Neural cell (in vitro differentiated cells): ENCODE measurements at regions not wholly inside any gene's neighbourhood (a gene's known extent, or its start where the extent isn't known, plus 50 kb on each side); places are given as distances from the start of the nearest gene placed in this dataset.

Source experiments
- H2AFZ ChIP-seq: fragments of 200-600, 300-800 bp; sonication (generic), shearing (Covaris generic); 2 replicates; pipeline ENCODE4 v1.6.0; 2014; ENCODE audit warnings: low read depth, mild to moderate bottlenecking, antibody characterized with exemption, low read length, moderate library complexity
- H3F3A ChIP-seq: fragments of 200-600 bp; shearing (Covaris generic); 2 replicates; pipeline ENCODE4 v1.6.1; 2016; ENCODE audit warnings: mild to moderate bottlenecking, moderate library complexity, mixed read lengths, antibody characterized with exemption, low read length; ENCODE audit not compliant: insufficient read depth, poor library complexity, severe bottlenecking
- H3K27ac ChIP-seq: fragments of 200-600, 300-800 bp; sonication (generic), shearing (Covaris generic); 2 replicates; pipeline ENCODE4 v1.5.1; 2014; ENCODE audit warnings: mild to moderate bottlenecking, low read length, moderate library complexity
- H3K27me3 ChIP-seq: fragments of 300-800, 200-600 bp; sonication (generic), shearing (Covaris generic); 2 replicates; pipeline ENCODE4 v1.6.0; 2014; ENCODE audit warnings: mild to moderate bottlenecking, low read depth, low read length, moderate library complexity; ENCODE audit not compliant: insufficient read depth
- H3K36me3 ChIP-seq: fragments of 300-800, 200-600 bp; sonication (generic), shearing (Covaris generic); 2 replicates; pipeline ENCODE4 v1.5.1; 2014; ENCODE audit warnings: mild to moderate bottlenecking, antibody characterized with exemption, low read length, moderate library complexity; ENCODE audit not compliant: insufficient read depth
- H3K4me2 ChIP-seq: fragments of 300-800, 200-600 bp; sonication (generic), shearing (Covaris generic); 2 replicates; pipeline ENCODE4 v1.6.0; 2014; ENCODE audit warnings: mild to moderate bottlenecking, low read length
- H3K4me3 ChIP-seq: fragments of 300-800, 200-600 bp; sonication (generic), shearing (Covaris generic); 2 replicates; pipeline ENCODE4 v1.5.1; 2014; ENCODE audit warnings: mild to moderate bottlenecking, low read length, moderate library complexity
- H3K79me2 ChIP-seq: fragments of 200-600 bp; shearing (Covaris generic); replicated peaks from 2 replicates; pipeline ENCODE4 v1.6.0; 2014; ENCODE audit warnings: mild to moderate bottlenecking, low read length, moderate library complexity; ENCODE audit not compliant: insufficient read depth
- H3K9ac ChIP-seq: fragments of 300-800, 200-600 bp; sonication (generic), shearing (Covaris generic); 2 replicates; pipeline ENCODE4 v1.6.1; 2016; ENCODE audit warnings: mild to moderate bottlenecking, low read length, mixed read lengths
- H3K9me2 ChIP-seq: fragments of 200-600 bp; shearing (Covaris generic); 2 replicates; pipeline ENCODE4 v1.6.1; 2016; ENCODE audit warnings: mild to moderate bottlenecking, low read length, mixed read lengths; ENCODE audit not compliant: insufficient read depth
- H3K9me3 ChIP-seq: fragments of 200-600, 300-800 bp; sonication (generic), shearing (Covaris generic); 2 replicates; pipeline ENCODE4 v1.6.1; 2016; ENCODE audit warnings: mild to moderate bottlenecking, mixed run types, low read length, moderate library complexity, mixed read lengths
- H4K20me1 ChIP-seq: fragments of 200-600 bp; shearing (Covaris generic); 2 replicates; pipeline ENCODE4 v1.6.1; 2016; ENCODE audit warnings: mild to moderate bottlenecking, mixed run types; ENCODE audit not compliant: insufficient read depth
- EP300 ChIP-seq: fragments of 450-650 bp; conservative IDR thresholded peaks from 2 replicates; pipeline ENCODE4 v1.6.1; 2014; ENCODE audit warnings: antibody characterized with exemption, mild to moderate bottlenecking, moderate library complexity; ENCODE audit not compliant: poor library complexity, severe bottlenecking
- EZH2 ChIP-seq: fragments of 200-600, 300-800 bp; shearing (Covaris generic), sonication (generic); IDR thresholded peaks from 2 replicates; pipeline ENCODE4 v1.6.1; 2014; ENCODE audit warnings: antibody characterized with exemption, low read length, borderline replicate concordance, mild to moderate bottlenecking; ENCODE audit not compliant: insufficient read depth, poor library complexity, severe bottlenecking
- MXI1 ChIP-seq: fragments of 450-650 bp; conservative IDR thresholded peaks from 2 replicates; pipeline ENCODE4 v1.6.1; 2014; ENCODE audit warnings: antibody characterized with exemption, mild to moderate bottlenecking; ENCODE audit not compliant: poor library complexity, severe bottlenecking
- POLR2AphosphoS5 ChIP-seq: IDR thresholded peaks from 2 replicates; pipeline ENCODE4 v1.6.1; 2012
- RAD21 ChIP-seq: fragments of 450-650 bp; conservative IDR thresholded peaks from 2 replicates; pipeline ENCODE4 v1.6.1; 2014; ENCODE audit warnings: antibody characterized with exemption, mild to moderate bottlenecking, moderate library complexity
- SMC3 ChIP-seq: fragments of 450-650 bp; conservative IDR thresholded peaks from 2 replicates; pipeline ENCODE4 v1.6.1; 2014; ENCODE audit warnings: antibody characterized with exemption, mild to moderate bottlenecking, moderate library complexity; ENCODE audit not compliant: poor library complexity
- TAF1 ChIP-seq: IDR thresholded peaks from 2 replicates; pipeline ENCODE4 v1.6.1; 2012; ENCODE audit warnings: low read depth
- TF ChIP-seq, protein P1 (sequence below): IDR thresholded peaks from 2 replicates; pipeline ENCODE4 v1.6.1; 2012; ENCODE audit warnings: borderline replicate concordance
- TF ChIP-seq, protein P2 (sequence below): fragments of 450-650 bp; IDR thresholded peaks from 2 replicates; pipeline ENCODE4 v1.5.1; 2014; ENCODE audit warnings: antibody characterized with exemption, mild to moderate bottlenecking, moderate library complexity; ENCODE audit not compliant: poor library complexity, severe bottlenecking

DNA sequence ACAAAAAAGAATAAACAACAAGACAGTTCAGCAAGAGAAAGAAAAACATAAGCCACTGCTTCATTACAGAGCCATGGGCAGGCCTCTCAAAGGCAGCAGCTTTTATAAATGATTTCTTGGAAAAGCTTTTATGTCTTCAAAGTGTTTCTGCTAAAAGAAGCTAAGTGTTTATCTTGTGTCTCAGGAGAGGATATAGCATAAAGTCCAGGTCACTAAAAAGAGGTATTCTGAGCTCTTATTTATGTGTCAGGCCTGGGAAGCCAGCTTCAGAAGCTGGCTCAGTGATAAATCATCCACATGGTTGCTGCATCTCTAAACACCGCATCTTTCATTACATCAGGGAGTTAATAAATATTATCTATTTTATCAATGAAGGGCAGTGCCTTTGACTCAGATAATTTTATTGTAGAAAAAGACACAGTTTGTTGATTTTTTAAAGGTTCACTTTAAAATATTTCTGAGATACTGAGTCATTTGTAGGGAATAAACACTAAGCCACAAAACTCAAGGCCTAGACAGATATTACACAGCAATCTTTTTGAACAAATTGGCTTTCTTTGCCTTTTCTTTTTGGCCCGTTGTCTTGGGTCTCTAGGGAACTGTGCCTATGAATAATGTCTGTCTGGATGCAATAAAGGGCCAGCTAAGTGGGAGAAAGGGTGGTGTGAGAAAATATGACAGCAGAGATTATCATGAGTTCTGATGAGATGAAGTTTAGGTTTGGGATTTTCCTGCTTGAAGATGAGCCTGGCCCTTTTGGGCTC lies 1086.6 kb downstream of the UQCRFS1 start:
- H3K9me2 ChIP-seq, result no peaks in the 10 kb centered on the region
- H3K27ac ChIP-seq, result no peak overlapping the region
- H3K4me2 ChIP-seq, result no peak overlapping the region
- H3K36me3 ChIP-seq, result no peaks in the 10 kb centered on the region
- H3K9ac ChIP-seq, result no peak overlapping the region
- no peak for TF ChIP-seq TAF1
- no peak for TF ChIP-seq RAD21
- TF ChIP-seq, protein P1, sequence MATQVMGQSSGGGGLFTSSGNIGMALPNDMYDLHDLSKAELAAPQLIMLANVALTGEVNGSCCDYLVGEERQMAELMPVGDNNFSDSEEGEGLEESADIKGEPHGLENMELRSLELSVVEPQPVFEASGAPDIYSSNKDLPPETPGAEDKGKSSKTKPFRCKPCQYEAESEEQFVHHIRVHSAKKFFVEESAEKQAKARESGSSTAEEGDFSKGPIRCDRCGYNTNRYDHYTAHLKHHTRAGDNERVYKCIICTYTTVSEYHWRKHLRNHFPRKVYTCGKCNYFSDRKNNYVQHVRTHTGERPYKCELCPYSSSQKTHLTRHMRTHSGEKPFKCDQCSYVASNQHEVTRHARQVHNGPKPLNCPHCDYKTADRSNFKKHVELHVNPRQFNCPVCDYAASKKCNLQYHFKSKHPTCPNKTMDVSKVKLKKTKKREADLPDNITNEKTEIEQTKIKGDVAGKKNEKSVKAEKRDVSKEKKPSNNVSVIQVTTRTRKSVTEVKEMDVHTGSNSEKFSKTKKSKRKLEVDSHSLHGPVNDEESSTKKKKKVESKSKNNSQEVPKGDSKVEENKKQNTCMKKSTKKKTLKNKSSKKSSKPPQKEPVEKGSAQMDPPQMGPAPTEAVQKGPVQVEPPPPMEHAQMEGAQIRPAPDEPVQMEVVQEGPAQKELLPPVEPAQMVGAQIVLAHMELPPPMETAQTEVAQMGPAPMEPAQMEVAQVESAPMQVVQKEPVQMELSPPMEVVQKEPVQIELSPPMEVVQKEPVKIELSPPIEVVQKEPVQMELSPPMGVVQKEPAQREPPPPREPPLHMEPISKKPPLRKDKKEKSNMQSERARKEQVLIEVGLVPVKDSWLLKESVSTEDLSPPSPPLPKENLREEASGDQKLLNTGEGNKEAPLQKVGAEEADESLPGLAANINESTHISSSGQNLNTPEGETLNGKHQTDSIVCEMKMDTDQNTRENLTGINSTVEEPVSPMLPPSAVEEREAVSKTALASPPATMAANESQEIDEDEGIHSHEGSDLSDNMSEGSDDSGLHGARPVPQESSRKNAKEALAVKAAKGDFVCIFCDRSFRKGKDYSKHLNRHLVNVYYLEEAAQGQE, result no peak
- TF ChIP-seq EP300, result no peak
- TF ChIP-seq, protein P2, sequence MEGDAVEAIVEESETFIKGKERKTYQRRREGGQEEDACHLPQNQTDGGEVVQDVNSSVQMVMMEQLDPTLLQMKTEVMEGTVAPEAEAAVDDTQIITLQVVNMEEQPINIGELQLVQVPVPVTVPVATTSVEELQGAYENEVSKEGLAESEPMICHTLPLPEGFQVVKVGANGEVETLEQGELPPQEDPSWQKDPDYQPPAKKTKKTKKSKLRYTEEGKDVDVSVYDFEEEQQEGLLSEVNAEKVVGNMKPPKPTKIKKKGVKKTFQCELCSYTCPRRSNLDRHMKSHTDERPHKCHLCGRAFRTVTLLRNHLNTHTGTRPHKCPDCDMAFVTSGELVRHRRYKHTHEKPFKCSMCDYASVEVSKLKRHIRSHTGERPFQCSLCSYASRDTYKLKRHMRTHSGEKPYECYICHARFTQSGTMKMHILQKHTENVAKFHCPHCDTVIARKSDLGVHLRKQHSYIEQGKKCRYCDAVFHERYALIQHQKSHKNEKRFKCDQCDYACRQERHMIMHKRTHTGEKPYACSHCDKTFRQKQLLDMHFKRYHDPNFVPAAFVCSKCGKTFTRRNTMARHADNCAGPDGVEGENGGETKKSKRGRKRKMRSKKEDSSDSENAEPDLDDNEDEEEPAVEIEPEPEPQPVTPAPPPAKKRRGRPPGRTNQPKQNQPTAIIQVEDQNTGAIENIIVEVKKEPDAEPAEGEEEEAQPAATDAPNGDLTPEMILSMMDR, result no peak
- no peak for TF ChIP-seq POLR2AphosphoS5
- TF ChIP-seq EZH2, result no peak
- TF ChIP-seq SMC3, result no peak
- no peaks in the 10 kb centered on the region for H3F3A ChIP-seq
- no peak overlapping the region for H2AFZ ChIP-seq
- no peaks in the 10 kb centered on the region for H3K79me2 ChIP-seq
- no peaks in the 10 kb centered on the region for H3K27me3 ChIP-seq
- no peaks in the 10 kb centered on the region for H4K20me1 ChIP-seq
- no peaks in the 10 kb centered on the region for H3K9me3 ChIP-seq
- H3K4me3 ChIP-seq, result no peak overlapping the region

DNA sequence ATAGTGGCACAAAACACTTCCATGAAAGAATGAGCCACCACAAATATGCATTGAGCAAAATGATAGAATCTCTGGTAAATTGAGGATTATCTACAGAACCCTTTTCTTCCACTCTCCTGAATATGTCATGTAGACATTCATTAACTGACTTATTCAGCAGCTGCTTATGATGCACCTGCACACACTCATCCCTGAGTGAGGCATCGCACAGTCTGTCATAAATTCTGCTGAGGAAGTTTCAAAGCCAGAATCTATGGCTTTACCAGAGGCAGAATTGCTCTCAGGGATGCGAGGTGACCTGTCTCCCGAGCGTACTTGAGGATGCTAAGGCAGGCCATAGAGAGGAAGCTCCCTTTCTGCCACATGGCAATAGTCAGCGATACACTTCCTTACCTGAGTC lies 1090.2 kb downstream of the UQCRFS1 start:
- no peaks in the 10 kb centered on the region for H3K36me3 ChIP-seq
- no peak overlapping the region for H3K4me2 ChIP-seq

DNA sequence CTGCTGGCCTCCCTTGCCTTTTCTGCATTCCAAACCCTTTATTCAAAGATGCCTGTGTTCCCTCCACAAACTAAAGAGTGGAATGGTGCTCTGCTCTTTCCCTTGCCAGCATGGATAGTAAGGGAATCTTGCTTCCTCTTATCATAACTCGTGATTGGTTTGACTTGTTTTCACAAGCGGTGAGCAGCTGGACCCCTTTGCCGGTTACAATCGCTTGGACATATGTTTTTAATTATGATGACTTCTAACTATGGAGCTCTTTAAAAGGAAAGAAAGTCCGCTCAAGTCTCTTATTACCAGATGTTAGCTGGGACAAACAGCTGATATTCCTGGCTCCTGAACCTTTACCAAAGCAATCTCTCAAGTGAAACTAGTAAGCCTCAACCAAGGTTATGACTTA lies 1094.7 kb downstream of the UQCRFS1 start:
- H3K9me3 ChIP-seq, result peaks cover 3% of the 10 kb centered on the region
- H3F3A ChIP-seq, result no peaks in the 10 kb centered on the region
- H4K20me1 ChIP-seq, result no peaks in the 10 kb centered on the region
- no peak overlapping the region for H3K4me2 ChIP-seq
- no peak overlapping the region for H2AFZ ChIP-seq
- no peak for TF ChIP-seq TAF1
- TF ChIP-seq SMC3, result no peak
- TF ChIP-seq MXI1, result no peak
- no peak for TF ChIP-seq POLR2AphosphoS5
- TF ChIP-seq, protein P2, result no peak
- no peak for TF ChIP-seq EP300
- TF ChIP-seq EZH2, result no peak
- TF ChIP-seq, protein P1, result no peak
- no peak for TF ChIP-seq RAD21
- no peaks in the 10 kb centered on the region for H3K27me3 ChIP-seq
- H3K79me2 ChIP-seq, result no peaks in the 10 kb centered on the region
- H3K4me3 ChIP-seq, result no peak overlapping the region
- H3K9ac ChIP-seq, result no peak overlapping the region
- no peak overlapping the region for H3K27ac ChIP-seq
- H3K36me3 ChIP-seq, result no peaks in the 10 kb centered on the region
- no peaks in the 10 kb centered on the region for H3K9me2 ChIP-seq

More for the DNA sequence above, 1090.2 kb downstream of the UQCRFS1 start:
- H3K9me2 ChIP-seq, result no peaks in the 10 kb centered on the region
- H3F3A ChIP-seq, result no peaks in the 10 kb centered on the region
- H3K9me3 ChIP-seq, result no peaks in the 10 kb centered on the region
- TF ChIP-seq EP300, result no peak
- TF ChIP-seq POLR2AphosphoS5, result no peak
- no peak overlapping the region for H2AFZ ChIP-seq
- H3K4me3 ChIP-seq, result no peak overlapping the region
- H3K9ac ChIP-seq, result no peak overlapping the region
- H3K79me2 ChIP-seq, result no peaks in the 10 kb centered on the region
- H3K27me3 ChIP-seq, result no peaks in the 10 kb centered on the region
- no peaks in the 10 kb centered on the region for H4K20me1 ChIP-seq
- no peak overlapping the region for H3K27ac ChIP-seq
